GM12875 (cell line): ENCODE measurements at regions not wholly inside any gene's neighbourhood (a gene's known extent, or its start where the extent isn't known, plus 50 kb on each side); places are given as distances from the start of the nearest gene placed in this dataset.

ENCODE experiments used
- H3K4me3 ChIP-seq: one replicate; pipeline ENCODE4 v1.5.1; 2011; ENCODE audit warnings: low read depth, low read length, control low read depth
- TF ChIP-seq, protein P1 (sequence below): IDR thresholded peaks from 2 replicates; pipeline ENCODE4 v1.5.1; 2011; ENCODE audit warnings: low read depth, mild to moderate bottlenecking, control low read depth, inconsistent platforms, low read length, moderate library complexity, borderline replicate concordance; ENCODE audit not compliant: insufficient read depth

GRCh38 chr4:71237641-71238040 is 101.2 kb upstream of the SLC4A4 start:
- TF ChIP-seq, protein P1, sequence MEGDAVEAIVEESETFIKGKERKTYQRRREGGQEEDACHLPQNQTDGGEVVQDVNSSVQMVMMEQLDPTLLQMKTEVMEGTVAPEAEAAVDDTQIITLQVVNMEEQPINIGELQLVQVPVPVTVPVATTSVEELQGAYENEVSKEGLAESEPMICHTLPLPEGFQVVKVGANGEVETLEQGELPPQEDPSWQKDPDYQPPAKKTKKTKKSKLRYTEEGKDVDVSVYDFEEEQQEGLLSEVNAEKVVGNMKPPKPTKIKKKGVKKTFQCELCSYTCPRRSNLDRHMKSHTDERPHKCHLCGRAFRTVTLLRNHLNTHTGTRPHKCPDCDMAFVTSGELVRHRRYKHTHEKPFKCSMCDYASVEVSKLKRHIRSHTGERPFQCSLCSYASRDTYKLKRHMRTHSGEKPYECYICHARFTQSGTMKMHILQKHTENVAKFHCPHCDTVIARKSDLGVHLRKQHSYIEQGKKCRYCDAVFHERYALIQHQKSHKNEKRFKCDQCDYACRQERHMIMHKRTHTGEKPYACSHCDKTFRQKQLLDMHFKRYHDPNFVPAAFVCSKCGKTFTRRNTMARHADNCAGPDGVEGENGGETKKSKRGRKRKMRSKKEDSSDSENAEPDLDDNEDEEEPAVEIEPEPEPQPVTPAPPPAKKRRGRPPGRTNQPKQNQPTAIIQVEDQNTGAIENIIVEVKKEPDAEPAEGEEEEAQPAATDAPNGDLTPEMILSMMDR, result no peak
- no peak overlapping the region for H3K4me3 ChIP-seq

GRCh38 chr4:71239365-71239764 is 99.5 kb upstream of the SLC4A4 start:
- H3K4me3 ChIP-seq, result no peak overlapping the region
- TF ChIP-seq, protein P1, result no peak

GRCh38 chr4:71240094-71240493 is 98.7 kb upstream of the SLC4A4 start:
- TF ChIP-seq, protein P1, result no peak

DNA sequence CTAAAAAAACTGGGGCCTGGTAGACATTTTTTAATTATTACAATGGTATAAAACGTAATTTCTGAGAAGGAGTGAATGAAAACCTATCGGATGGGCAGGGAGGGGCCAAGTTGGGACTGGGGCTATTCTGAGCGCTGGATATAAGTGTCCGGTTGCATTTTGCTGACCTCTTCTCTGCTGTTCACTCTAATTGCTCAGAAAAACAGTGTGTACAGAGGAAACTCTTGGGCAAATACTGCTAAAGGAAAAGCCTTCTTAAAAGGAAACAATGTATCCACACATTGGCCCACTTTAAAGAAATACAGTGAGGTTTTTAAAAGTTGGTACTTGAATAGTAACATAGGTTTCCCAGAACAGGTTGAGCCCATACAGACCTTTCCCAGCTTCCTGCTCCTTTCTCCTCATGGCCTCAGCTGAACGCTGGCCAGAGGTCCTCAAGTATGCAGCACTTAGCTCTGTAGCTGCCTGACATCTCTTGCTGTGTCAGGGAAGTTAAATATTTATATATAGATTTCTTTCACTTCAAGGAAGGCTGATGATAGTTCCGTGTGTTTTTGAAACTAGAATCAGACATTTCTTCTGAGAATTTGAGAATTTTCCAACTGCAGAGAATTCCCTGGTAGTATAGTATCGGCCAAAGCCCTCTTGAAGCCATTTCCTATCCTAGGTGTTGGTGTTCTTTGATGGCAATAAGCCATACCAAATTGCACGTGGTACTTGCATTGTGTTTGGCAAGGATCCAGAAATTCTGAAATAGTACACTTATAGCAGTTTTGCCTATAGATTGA is 97.1 kb upstream of the SLC4A4 start:
- H3K4me3 ChIP-seq, result no peak overlapping the region

More at GRCh38 chr4:71240094-71240493, 98.7 kb upstream of the SLC4A4 start:
- no peak overlapping the region for H3K4me3 ChIP-seq

DNA sequence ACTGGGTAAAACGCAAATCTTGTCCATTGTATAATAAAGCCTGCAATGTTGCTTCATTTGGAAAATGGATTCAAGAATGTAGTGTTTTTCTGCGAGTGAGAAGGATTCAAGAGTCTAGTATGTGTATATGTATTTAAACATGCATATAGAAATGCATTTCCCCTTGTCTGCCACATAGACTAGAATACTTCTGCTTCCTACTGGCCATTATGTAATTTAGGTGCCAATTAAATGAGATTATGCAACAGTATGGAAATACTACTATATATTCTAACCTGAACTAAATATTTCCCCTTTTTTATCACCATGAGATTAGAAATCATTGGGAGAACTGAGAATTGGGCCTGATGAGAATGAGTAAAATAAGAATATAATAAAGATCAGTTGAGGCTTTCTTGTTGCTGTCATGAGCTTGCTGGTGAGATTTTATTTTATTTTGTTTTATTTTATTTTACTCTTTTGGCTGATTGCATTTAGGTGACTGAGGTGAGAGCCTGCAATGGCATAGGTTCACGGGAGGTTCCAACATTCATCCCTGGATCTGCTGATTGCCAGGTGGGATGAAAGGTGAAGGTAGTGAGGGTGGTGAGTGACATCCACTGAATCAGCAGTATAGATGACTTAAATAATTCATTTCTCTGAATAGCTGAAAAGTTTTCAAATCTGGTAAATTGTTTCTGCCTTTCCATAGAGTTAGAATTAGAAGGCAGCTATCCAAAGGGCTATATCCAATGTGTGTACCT is 95.6 kb upstream of the SLC4A4 start:
- H3K4me3 ChIP-seq, result no peak overlapping the region
- TF ChIP-seq, protein P1, result no peak

More for the DNA sequence above, 97.1 kb upstream of the SLC4A4 start:
- TF ChIP-seq, protein P1, result no peak

- H3K4me3 ChIP-seq, result no peak overlapping the region
- TF ChIP-seq, protein P1, result no peak
These were observed 91.1 kb upstream of the SLC4A4 start for GRCh38 chr4:71247706-71248105.
